DMS114 treated with DMSO at 0.1 percent for 48 hours (cell line): ENCODE measurements at regions not wholly inside any gene's neighbourhood (a gene's known extent, or its start where the extent isn't known, plus 50 kb on each side); places are given as distances from the start of the nearest gene placed in this dataset.

Experiments
- DNase-seq: peaks from one replicate; lab custom pipeline; 2025; ENCODE audit not compliant: unreplicated experiment; lab: John Stamatoyannopoulos, UW

GRCh38 chr12:111224186-111225066, 144.5 kb downstream of the PHETA1 start:
- no peak for DNase-seq

GRCh38 chr12:111222523-111222922, 146.4 kb downstream of the PHETA1 start:
- no peak for DNase-seq

- no peak for DNase-seq
Observed at GRCh38 chr12:111222027-111222414, 146.9 kb downstream of the PHETA1 start.

GRCh38 chr12:111221062-111222026, 147.6 kb downstream of the PHETA1 start:
- DNase-seq = no peak

- DNase-seq = no peak
Observed at GRCh38 chr12:111220363-111220762, 148.5 kb downstream of the PHETA1 start.

GRCh38 chr12:111219440-111219839, 149.5 kb downstream of the PHETA1 start:
- DNase-seq = no peak

- DNase-seq = no peak
Observed at GRCh38 chr12:111218499-111218898, 150.4 kb downstream of the PHETA1 start.

- DNase-seq = no peak
Observed at GRCh38 chr12:111216387-111217159, 152.3 kb downstream of the PHETA1 start.

GRCh38 chr12:111215881-111216280, 153.0 kb downstream of the PHETA1 start:
- DNase-seq = no peak

- DNase-seq = no peak
Observed at GRCh38 chr12:111214401-111214800, 154.5 kb downstream of the PHETA1 start.

- DNase-seq = no peak
Observed at GRCh38 chr12:111213561-111213960, 155.3 kb downstream of the PHETA1 start.

GRCh38 chr12:111212814-111213456, 156.0 kb downstream of the PHETA1 start:
- DNase-seq = no peak

- no peak for DNase-seq
Observed at GRCh38 chr12:111211910-111212757, 156.8 kb downstream of the PHETA1 start.

GRCh38 chr12:111209811-111210210, 159.1 kb downstream of the PHETA1 start:
- no peak for DNase-seq

GRCh38 chr12:111207761-111208160, 161.1 kb downstream of the PHETA1 start:
- no peak for DNase-seq

- DNase-seq = no peak
Observed at GRCh38 chr12:111204788-111205241, 164.1 kb downstream of the PHETA1 start.

- DNase-seq = no peak
Observed at GRCh38 chr12:111203969-111204368, 164.9 kb downstream of the PHETA1 start.

GRCh38 chr12:111203446-111203845, 165.4 kb downstream of the PHETA1 start:
- DNase-seq = no peak

- DNase-seq = no peak
Observed at GRCh38 chr12:111202237-111202915, 166.5 kb downstream of the PHETA1 start.
